ENCODE measurements at regions not wholly inside any gene's neighbourhood (a gene's known extent, or its start where the extent isn't known, plus 50 kb on each side); places are given as distances from the start of the nearest gene placed in this dataset.

DNA sequence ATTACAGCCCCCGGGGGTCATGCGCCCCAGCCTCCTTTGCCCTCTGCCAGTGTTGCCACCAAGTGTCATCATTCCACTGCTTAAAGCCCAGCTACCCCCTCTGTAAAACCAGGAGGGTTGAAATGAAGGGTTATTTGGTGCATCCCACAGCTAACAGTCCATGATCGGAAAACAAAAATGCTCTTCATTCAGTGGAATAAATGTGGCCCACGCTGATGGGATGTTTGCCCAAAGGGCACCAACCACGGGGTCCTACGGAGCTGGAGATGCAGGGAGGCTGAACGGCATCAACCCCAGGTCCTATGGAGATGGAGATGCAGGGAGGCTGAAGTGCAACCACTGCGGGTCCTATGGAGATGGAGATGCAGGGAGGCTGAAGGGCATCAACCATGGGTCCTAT, 218.5 kb upstream of the IRX1 start:
- TF ChIP-seq KDM1A (IDR thresholded peaks at IDR 0.05) (no peak), ZBTB7A (IDR thresholded peaks at IDR 0.05; ENCODE audit: borderline replicate concordance, control insufficient read depth, low read depth, low read length) (no peak), RBBP5 (IDR thresholded peaks at IDR 0.05; ENCODE audit: borderline replicate concordance, insufficient read depth, low read length, poor library complexity, severe bottlenecking) (no peak), CBX5 (IDR thresholded peaks at IDR 0.05; ENCODE audit: borderline replicate concordance, low read depth) (no peak), FOXJ3 (CRISPR knock-in tag; IDR thresholded peaks at IDR 0.05) (no peak), RBFOX2 (IDR thresholded peaks at IDR 0.05; ENCODE audit: low read depth, low read length) (no peak), TEAD2 (tag; IDR thresholded peaks at IDR 0.05) (no peak), RAD21 (CRISPR knock-in tag; conservative IDR thresholded peaks at IDR 0.05 in 1 of 2, IDR thresholded peaks at IDR 0.05 in 1 of 2) (no peak), TOE1 (IDR thresholded peaks at IDR 0.05; ENCODE audit: borderline replicate concordance) (no peak), TOE1 (CRISPR knock-in tag; IDR thresholded peaks at IDR 0.05; ENCODE audit: borderline replicate concordance, low read depth) (no peak), FOXP1 (CRISPR knock-in tag; IDR thresholded peaks at IDR 0.05) (no peak), SRF (CRISPR knock-in tag; IDR thresholded peaks at IDR 0.05) (no peak)
- TF ChIP-seq, protein P1, sequence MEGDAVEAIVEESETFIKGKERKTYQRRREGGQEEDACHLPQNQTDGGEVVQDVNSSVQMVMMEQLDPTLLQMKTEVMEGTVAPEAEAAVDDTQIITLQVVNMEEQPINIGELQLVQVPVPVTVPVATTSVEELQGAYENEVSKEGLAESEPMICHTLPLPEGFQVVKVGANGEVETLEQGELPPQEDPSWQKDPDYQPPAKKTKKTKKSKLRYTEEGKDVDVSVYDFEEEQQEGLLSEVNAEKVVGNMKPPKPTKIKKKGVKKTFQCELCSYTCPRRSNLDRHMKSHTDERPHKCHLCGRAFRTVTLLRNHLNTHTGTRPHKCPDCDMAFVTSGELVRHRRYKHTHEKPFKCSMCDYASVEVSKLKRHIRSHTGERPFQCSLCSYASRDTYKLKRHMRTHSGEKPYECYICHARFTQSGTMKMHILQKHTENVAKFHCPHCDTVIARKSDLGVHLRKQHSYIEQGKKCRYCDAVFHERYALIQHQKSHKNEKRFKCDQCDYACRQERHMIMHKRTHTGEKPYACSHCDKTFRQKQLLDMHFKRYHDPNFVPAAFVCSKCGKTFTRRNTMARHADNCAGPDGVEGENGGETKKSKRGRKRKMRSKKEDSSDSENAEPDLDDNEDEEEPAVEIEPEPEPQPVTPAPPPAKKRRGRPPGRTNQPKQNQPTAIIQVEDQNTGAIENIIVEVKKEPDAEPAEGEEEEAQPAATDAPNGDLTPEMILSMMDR (IDR thresholded peaks at IDR 0.05 in 2 of 3, conservative IDR thresholded peaks at IDR 0.05 in 1 of 3; ENCODE audit: insufficient read depth in 2 of 3, low read depth in 1 of 3, low read length in 3 of 3), result no peak
- TF ChIP-seq, protein P2, sequence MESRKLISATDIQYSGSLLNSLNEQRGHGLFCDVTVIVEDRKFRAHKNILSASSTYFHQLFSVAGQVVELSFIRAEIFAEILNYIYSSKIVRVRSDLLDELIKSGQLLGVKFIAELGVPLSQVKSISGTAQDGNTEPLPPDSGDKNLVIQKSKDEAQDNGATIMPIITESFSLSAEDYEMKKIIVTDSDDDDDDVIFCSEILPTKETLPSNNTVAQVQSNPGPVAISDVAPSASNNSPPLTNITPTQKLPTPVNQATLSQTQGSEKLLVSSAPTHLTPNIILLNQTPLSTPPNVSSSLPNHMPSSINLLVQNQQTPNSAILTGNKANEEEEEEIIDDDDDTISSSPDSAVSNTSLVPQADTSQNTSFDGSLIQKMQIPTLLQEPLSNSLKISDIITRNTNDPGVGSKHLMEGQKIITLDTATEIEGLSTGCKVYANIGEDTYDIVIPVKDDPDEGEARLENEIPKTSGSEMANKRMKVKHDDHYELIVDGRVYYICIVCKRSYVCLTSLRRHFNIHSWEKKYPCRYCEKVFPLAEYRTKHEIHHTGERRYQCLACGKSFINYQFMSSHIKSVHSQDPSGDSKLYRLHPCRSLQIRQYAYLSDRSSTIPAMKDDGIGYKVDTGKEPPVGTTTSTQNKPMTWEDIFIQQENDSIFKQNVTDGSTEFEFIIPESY (CRISPR knock-in tag; IDR thresholded peaks at IDR 0.05), result no peak
- TF ChIP-seq, protein P3, sequence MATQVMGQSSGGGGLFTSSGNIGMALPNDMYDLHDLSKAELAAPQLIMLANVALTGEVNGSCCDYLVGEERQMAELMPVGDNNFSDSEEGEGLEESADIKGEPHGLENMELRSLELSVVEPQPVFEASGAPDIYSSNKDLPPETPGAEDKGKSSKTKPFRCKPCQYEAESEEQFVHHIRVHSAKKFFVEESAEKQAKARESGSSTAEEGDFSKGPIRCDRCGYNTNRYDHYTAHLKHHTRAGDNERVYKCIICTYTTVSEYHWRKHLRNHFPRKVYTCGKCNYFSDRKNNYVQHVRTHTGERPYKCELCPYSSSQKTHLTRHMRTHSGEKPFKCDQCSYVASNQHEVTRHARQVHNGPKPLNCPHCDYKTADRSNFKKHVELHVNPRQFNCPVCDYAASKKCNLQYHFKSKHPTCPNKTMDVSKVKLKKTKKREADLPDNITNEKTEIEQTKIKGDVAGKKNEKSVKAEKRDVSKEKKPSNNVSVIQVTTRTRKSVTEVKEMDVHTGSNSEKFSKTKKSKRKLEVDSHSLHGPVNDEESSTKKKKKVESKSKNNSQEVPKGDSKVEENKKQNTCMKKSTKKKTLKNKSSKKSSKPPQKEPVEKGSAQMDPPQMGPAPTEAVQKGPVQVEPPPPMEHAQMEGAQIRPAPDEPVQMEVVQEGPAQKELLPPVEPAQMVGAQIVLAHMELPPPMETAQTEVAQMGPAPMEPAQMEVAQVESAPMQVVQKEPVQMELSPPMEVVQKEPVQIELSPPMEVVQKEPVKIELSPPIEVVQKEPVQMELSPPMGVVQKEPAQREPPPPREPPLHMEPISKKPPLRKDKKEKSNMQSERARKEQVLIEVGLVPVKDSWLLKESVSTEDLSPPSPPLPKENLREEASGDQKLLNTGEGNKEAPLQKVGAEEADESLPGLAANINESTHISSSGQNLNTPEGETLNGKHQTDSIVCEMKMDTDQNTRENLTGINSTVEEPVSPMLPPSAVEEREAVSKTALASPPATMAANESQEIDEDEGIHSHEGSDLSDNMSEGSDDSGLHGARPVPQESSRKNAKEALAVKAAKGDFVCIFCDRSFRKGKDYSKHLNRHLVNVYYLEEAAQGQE (IDR thresholded peaks at IDR 0.05; ENCODE audit: borderline replicate concordance), result no peak
- TF ChIP-seq, protein P3 (CRISPR knock-in tag; IDR thresholded peaks at IDR 0.05; ENCODE audit: low read depth), result no peak
